ENCODE measurements at regions not wholly inside any gene's neighbourhood (a gene's known extent, or its start where the extent isn't known, plus 50 kb on each side); places are given as distances from the start of the nearest gene placed in this dataset.

DNA sequence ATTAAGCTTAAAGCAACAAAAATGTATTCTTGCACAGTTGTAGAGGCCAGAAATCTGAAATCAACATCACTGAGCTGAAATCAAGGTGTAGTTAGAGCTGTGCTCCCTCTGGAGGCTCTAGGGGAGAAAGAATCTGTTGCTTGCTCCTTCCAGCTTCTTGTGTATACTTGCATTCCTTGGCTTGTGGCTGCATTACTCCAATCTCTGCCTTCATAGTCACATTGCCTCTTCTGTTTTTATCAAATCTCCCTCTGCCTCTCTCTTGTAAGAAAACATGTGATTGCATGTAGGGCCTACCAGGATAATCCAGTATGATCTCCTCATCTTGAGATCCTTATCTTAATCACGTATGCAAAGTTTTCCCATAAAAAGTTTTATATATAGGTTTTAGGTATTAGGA lies 487.9 kb upstream of the SGO1 start:
- TF ChIP-seq FOXA1 (IDR thresholded peaks at IDR 0.05), result no peak
- TF ChIP-seq, protein P1, sequence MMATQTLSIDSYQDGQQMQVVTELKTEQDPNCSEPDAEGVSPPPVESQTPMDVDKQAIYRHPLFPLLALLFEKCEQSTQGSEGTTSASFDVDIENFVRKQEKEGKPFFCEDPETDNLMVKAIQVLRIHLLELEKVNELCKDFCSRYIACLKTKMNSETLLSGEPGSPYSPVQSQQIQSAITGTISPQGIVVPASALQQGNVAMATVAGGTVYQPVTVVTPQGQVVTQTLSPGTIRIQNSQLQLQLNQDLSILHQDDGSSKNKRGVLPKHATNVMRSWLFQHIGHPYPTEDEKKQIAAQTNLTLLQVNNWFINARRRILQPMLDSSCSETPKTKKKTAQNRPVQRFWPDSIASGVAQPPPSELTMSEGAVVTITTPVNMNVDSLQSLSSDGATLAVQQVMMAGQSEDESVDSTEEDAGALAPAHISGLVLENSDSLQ (IDR thresholded peaks at IDR 0.05), result no peak

Measured in HEK293T (cell line).